ENCODE measurements at regions not wholly inside any gene's neighbourhood (a gene's known extent, or its start where the extent isn't known, plus 50 kb on each side); places are given as distances from the start of the nearest gene placed in this dataset.

DNA sequence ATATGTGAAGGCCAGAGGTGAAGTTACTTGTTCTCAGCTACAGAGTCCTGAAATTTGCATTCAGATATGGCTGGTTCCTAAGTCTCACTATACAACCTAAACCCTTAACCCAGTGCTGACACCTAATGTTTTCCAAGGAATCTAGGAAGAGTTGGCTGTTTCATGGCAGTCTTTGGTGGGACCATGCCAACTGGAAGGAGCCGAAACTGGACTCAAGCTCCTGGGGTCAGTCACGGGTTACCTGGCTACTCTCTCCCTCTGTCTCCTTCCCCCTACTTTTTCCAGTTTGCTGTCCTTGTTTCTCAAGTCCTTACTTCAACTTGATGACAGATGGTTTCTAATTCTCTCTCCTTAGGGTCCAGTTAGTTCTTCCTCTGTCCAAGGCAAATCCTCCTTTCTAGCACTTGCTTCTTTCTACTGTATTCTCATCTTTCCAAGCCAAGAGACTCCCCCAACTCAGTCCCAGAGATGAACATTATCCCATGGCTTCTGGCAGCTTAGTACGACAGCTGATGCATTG lies 88.6 kb upstream of the COL6A5 start:
- H3K4me1 ChIP-seq: no peaks in the 10 kb centered on the region
- ATAC-seq (no peak), DNase-seq (ENCODE audit: low read depth in 1 of 2, low spot score in 1 of 2) (no peak), FAIRE-seq (no peak)
- no peak overlapping the region for H3K27ac ChIP-seq
- no peaks in the 10 kb centered on the region for H3K9me3 ChIP-seq
- CTCF ChIA-PET: no interaction called here
- no peak overlapping the region for H3K4me2 ChIP-seq
- WGBS (ENCODE audit: missing lambda C conversion rate): 11% methylated on average over 3 of the region's 3 CpGs
- H3K4me3 ChIP-seq: no peak overlapping the region
- TF ChIP-seq, protein P1, sequence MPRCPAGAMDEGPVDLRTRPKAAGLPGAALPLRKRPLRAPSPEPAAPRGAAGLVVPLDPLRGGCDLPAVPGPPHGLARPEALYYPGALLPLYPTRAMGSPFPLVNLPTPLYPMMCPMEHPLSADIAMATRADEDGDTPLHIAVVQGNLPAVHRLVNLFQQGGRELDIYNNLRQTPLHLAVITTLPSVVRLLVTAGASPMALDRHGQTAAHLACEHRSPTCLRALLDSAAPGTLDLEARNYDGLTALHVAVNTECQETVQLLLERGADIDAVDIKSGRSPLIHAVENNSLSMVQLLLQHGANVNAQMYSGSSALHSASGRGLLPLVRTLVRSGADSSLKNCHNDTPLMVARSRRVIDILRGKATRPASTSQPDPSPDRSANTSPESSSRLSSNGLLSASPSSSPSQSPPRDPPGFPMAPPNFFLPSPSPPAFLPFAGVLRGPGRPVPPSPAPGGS (IDR thresholded peaks at IDR 0.05): no peak
- TF ChIP-seq CHD2 (IDR thresholded peaks at IDR 0.05; ENCODE audit: low read length, partially characterized antibody): no peak
- POLR2A ChIA-PET: no interaction called here

- no peak for TF ChIP-seq EHF (CRISPR knock-in tag; IDR thresholded peaks at IDR 0.05)
- TF ChIP-seq ESRRA (IDR thresholded peaks at IDR 0.05; ENCODE audit: borderline replicate concordance, low read length): no peak
- no peak for TF ChIP-seq ZC3H11A (IDR thresholded peaks at IDR 0.05)
- TF ChIP-seq, protein P2, sequence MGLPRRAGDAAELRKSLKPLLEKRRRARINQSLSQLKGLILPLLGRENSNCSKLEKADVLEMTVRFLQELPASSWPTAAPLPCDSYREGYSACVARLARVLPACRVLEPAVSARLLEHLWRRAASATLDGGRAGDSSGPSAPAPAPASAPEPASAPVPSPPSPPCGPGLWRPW (IDR thresholded peaks at IDR 0.05): no peak
- TF ChIP-seq, protein P3, sequence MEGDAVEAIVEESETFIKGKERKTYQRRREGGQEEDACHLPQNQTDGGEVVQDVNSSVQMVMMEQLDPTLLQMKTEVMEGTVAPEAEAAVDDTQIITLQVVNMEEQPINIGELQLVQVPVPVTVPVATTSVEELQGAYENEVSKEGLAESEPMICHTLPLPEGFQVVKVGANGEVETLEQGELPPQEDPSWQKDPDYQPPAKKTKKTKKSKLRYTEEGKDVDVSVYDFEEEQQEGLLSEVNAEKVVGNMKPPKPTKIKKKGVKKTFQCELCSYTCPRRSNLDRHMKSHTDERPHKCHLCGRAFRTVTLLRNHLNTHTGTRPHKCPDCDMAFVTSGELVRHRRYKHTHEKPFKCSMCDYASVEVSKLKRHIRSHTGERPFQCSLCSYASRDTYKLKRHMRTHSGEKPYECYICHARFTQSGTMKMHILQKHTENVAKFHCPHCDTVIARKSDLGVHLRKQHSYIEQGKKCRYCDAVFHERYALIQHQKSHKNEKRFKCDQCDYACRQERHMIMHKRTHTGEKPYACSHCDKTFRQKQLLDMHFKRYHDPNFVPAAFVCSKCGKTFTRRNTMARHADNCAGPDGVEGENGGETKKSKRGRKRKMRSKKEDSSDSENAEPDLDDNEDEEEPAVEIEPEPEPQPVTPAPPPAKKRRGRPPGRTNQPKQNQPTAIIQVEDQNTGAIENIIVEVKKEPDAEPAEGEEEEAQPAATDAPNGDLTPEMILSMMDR (IDR thresholded peaks at IDR 0.05): no peak
- no peak for TF ChIP-seq TFCP2L1 (CRISPR knock-in tag; IDR thresholded peaks at IDR 0.05)
- no peak for TF ChIP-seq CBX2 (IDR thresholded peaks at IDR 0.05; ENCODE audit: borderline replicate concordance, low read depth)
- no peak for TF ChIP-seq GATA3 (IDR thresholded peaks at IDR 0.05; ENCODE audit: borderline replicate concordance)
- TF ChIP-seq ZSCAN20 (CRISPR knock-in tag; IDR thresholded peaks at IDR 0.05): no peak
- no peak for TF ChIP-seq EP300 (IDR thresholded peaks at IDR 0.05)
- TF ChIP-seq, protein P4, sequence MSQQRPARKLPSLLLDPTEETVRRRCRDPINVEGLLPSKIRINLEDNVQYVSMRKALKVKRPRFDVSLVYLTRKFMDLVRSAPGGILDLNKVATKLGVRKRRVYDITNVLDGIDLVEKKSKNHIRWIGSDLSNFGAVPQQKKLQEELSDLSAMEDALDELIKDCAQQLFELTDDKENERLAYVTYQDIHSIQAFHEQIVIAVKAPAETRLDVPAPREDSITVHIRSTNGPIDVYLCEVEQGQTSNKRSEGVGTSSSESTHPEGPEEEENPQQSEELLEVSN (IDR thresholded peaks at IDR 0.05; ENCODE audit: borderline replicate concordance, low read depth): no peak
- TF ChIP-seq KDM1A (IDR thresholded peaks at IDR 0.05; ENCODE audit: low read depth): no peak
- DNase-seq (ENCODE audit: low read depth in 1 of 2, low spot score in 1 of 2) (no peak), ATAC-seq (no peak), FAIRE-seq (no peak)
- Histone ChIP-seq H3K4me3 (no peak overlapping the region), H3K4me1 (no peaks in the 10 kb centered on the region), H3K4me2 (no peak overlapping the region), H3K9me3 (no peaks in the 10 kb centered on the region), H3K27ac (no peak overlapping the region)
- WGBS (ENCODE audit: missing lambda C conversion rate): 21% methylated on average over 8 of the region's 9 CpGs
- POLR2A ChIA-PET: no interaction called here
- CTCF ChIA-PET: no interaction called here
These were observed 86.9 kb upstream of the COL6A5 start for GRCh38 chr3:130258532-130258952.

DNA sequence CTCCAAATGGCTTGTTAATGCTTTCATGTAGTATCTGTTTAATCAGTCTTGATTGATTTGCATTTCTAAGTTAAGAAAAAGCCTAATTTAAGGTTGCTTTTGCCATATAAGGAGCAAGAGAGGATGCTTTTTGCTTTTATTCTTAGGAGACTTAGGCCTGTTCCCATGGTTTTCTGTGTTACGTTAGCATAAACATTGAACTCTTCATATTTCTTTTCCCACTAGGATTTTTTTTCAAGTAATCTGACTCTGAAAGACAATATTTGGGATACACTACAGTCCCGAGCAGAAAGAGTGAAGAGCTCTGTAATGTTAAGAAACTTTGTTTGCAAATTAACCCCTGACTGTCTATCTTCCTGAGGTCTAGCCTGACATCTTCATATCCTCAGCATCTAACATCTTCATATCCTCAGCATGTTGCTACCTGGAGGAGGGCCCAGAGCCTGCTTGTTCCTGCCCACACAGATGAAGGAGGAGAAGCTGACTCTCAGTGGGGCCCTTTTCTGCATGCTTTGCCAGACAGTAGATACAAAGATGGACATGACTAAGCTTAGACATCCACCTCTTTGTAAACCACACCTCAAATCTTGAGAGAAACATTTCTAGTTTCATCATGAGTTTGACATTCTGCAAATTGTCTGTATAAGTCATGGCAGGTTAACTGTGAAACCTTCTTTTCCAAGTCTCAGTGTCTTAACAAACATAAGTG lies 86.2 kb upstream of the COL6A5 start:
- CTCF ChIA-PET: no interaction called here
- 22% methylated on average over 2 of the region's 2 CpGs for WGBS (ENCODE audit: missing lambda C conversion rate)
- TF ChIP-seq, protein P4 (IDR thresholded peaks at IDR 0.05; ENCODE audit: borderline replicate concordance, low read depth): no peak
- TF ChIP-seq HDAC2 (IDR thresholded peaks at IDR 0.05) (no peak), CBX2 (IDR thresholded peaks at IDR 0.05; ENCODE audit: borderline replicate concordance, low read depth) (no peak), KDM1A (IDR thresholded peaks at IDR 0.05; ENCODE audit: low read depth) (no peak), CEBPB (IDR thresholded peaks at IDR 0.05) (no peak), FOSL2 (IDR thresholded peaks at IDR 0.05) (no peak), FOSL2 (CRISPR knock-in tag; IDR thresholded peaks at IDR 0.05) (no peak), HOXB5 (CRISPR knock-in tag; IDR thresholded peaks at IDR 0.05) (no peak), NFE2L2 (conservative IDR thresholded peaks at IDR 0.05; ENCODE audit: low read length) (no peak), ZNF302 (CRISPR knock-in tag; IDR thresholded peaks at IDR 0.05) (no peak), MYC (IDR thresholded peaks at IDR 0.05; ENCODE audit: borderline replicate concordance, low read length) (no peak), EHMT2 (IDR thresholded peaks at IDR 0.05; ENCODE audit: low read depth) (no peak), POLR2AphosphoS2 (conservative IDR thresholded peaks at IDR 0.05; ENCODE audit: low read length) (no peak), SMC3 (IDR thresholded peaks at IDR 0.05) (no peak), SREBF2 (IDR thresholded peaks at IDR 0.05) (no peak), HEYL (CRISPR knock-in tag; IDR thresholded peaks at IDR 0.05) (no peak)
- TF ChIP-seq, protein P5, sequence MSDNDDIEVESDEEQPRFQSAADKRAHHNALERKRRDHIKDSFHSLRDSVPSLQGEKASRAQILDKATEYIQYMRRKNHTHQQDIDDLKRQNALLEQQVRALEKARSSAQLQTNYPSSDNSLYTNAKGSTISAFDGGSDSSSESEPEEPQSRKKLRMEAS (IDR thresholded peaks at IDR 0.05): no peak
- Histone ChIP-seq H3K4me1 (no peaks in the 10 kb centered on the region), H3K27ac (no peak overlapping the region), H3K9me3 (no peaks in the 10 kb centered on the region), H3K4me2 (no peak overlapping the region), H3K4me3 (no peak overlapping the region)
- FAIRE-seq: no peak
- POLR2A ChIA-PET: no interaction called here
- DNase-seq (ENCODE audit: low read depth in 1 of 2, low spot score in 1 of 2): no peak
- no peak for ATAC-seq
